Colon (tissue), 2 donors: ENCODE measurements at regions not wholly inside any gene's neighbourhood (a gene's known extent, or its start where the extent isn't known, plus 50 kb on each side); places are given as distances from the start of the nearest gene placed in this dataset.

Experiments used
- FAIRE-seq: peaks from 2 replicates; lab custom pipeline; 2012; peaks lifted over from hg19 to GRCh38; lab: Jason Lieb, UNC
- donor health status: control.
- donor health status: control.

DNA sequence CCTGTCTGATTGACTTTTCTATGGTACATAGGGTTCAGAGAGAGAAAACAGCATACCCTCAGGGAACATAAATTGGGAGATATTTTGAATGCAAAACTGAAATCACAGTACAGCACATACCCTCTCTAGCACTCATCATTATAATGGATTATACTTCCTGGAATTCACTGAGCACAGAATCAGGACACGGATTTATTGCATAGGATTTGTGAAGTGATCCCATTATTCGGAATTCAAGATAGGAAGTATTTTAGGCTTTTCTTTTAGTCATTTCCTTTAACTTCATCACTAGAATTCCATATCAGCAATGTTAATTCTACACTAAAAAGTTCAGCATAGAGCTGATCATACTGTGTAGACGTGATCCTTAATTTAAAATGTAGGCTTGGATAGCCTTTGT, 407.0 kb downstream of the PID1 start:
- FAIRE-seq, result no peak

DNA sequence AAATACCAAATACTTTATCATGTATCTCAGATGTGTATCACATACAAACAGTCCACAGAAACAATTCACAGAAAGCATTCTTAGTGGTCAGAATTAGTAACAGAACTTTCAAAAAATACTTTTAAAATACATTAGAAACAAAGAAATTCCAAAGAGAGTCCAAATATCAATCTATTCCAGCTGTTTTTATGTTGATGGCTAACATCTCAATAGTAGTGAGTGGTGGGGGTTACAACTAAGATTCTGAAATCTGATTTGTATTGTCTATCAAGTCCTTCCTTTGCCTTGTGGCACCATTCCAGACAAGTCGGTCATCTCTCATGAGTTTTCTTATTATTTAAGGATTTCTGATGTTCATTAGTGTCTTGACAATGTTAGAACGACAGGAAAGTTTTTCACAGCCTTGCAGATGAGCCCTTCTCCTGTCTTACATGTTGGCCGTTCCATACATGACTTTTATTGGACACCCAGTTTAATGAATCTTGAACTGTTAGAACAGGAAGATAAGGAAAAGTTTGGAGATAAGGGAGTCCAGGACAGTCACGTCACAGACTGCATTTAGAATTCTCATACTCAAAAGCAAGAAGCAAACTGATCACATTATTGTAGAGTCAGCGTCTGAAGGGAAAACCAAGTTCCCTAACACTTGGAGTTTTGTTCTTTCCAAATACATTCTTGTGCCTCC, 410.3 kb downstream of the PID1 start:
- no peak for FAIRE-seq

DNA sequence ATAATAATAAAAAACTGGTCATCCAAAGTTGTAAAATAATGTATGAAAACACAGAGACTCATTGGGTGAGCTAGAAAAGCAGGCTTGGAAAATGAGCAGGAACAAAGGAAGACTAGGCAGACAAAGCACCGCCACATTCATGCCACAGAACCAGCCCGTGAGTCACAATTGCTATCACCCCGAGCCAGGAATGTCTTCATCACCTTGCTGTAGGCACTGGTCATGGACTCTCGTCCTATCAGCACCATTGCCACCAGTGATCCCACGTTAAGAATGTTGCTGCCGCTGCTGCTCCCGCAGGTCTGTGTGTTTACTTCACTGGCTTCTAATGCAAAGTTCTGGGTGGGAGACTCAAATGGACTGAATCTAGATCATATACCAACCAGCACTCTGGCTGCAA, 417.9 kb downstream of the PID1 start:
- FAIRE-seq, result no peak

DNA sequence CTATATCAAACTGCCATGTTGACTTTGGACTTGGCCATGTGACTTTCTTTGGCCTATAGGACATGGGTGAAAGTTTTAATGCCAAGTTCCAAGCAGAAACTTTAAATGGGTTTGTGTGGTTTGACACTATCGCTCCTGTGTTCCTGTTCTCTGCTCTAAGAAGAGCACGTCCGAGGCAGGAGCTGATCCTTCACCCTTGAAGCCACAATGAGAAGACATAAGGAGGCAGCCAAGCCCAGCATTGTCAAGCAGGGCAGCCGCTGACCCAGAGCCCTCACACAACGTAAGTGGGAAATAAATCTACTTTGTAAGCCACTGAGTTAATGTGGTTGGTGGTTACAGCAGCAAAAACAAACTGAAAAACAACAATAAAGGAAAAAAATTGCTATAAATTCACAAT, 422.4 kb downstream of the PID1 start:
- FAIRE-seq, result no peak

DNA sequence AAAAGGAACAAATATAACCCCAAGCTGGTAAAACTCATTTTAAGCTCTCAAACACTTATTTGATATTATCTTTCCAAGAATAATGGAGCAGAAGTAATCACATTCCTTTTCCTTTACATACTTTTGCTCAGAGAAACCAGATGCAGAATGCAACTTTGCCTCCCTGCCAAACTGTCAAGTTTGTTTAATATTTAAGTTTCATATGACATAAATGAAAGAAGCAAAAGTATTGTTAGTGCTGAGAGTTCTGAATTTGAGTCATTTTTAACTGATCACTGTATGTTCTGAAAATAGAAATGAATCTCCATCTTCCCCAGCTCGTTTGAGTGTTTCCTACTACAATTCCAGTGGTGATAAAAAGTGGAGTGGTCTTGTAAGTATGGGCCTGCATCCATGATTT, 423.4 kb downstream of the PID1 start:
- FAIRE-seq, result no peak

DNA sequence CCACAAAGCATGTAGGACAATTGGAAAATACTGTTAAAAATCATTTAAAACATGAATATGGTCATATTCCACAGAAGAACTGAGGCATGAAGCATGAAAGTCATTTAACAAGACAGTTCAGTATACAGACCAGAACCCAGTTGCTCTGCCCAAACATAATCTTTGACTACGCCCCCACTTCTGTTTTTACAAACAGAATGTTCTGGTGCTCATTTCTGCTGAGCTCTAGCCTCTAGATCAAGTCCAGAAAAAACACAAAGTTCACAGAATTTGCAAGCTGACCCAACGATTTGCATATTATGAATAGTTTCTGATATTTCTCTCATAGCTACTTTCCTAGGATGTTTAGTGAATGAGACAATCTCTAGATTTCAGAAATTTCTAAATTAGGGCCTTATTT, 424.9 kb downstream of the PID1 start:
- FAIRE-seq, result no peak

DNA sequence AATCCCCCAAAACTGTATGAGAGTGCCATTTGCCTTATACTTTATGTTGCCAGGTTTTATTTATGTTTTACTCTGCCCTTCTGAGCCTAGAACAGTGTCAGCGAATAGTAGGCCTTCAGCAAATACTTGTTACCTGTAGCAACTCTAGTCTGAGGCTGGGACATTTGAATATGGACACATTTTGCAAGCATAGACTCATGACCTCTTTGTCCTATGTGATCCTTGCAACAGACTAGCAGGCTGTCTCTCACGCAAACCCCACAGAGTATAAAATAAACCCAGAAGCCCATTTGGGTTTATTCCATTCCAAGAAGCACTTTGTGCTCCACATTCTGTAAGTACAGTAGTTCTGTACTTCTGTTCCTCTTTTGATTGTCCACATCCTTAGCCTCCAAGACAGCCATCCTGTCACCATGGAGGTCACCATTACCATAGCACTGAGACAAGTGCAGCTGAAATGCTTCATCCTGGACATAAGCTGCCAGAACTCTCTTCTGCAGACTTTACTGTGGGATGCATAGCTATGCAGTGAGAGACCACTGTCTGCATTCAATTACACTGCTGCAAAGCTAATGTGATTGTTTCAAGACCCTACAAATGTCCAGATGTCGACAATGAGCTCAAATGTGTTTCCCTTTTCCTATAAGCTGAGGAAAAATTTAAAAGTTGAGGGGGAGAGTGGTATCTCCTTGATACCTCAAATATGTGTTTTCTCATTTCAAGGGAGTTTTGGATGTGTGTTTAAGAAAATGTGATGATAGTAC, 425.7 kb downstream of the PID1 start:
- FAIRE-seq, result no peak

DNA sequence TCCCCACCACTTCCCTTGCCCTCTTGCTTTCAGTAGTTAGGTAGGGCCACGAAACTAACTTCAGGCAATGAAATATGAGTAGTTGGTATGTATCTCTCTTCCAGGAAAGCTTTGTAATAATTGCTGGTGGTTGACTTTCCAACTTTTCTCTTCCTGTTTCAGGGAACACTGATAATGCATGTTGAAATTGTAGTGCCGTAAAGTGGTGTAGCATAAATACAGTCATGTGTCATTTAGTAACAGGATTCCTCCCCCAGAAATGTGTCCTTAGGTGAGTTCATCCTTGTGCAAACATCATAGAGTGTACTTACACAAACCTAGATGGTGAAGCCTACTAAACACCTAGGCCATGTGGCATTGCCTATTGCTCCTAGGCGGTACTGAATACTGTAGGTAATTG, 429.2 kb downstream of the PID1 start:
- no peak for FAIRE-seq

DNA sequence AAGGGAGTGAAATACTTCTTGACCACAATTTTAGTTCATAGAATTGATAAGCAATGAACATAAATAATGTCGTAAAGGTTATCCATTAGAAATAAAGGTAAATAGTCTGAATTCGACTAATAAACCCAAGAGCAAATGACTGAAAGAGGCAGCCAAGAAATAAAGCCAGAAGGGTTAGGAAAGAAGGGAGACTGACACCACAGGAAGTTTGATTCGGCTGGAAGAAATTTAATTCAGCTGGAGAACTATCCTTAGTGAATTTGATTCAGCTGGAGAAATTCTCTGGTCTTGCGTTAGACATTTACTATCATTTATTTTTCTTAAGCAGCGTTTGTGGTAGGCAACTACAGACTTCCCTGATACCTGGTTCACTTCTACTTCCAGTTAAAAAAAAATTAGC, 429.6 kb downstream of the PID1 start:
- no peak for FAIRE-seq

DNA sequence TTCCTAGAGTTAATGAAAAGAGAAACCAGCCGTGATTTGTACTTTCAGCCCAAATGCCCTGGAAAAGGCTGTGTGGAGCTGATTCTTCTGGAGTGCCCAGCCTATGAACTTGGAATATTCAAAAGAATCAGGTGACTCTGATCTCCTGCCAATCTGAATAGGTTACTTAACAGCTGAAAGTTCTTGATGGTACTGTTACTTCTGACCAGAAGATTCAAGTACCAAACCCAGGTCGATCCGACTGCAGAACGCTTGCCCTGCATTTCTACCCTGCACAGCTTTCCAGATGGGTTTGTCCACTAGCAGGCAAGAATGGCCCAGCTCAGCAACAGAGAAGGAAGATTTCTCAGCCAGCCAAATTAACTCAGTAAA, 430.4 kb downstream of the PID1 start:
- FAIRE-seq, result no peak

DNA sequence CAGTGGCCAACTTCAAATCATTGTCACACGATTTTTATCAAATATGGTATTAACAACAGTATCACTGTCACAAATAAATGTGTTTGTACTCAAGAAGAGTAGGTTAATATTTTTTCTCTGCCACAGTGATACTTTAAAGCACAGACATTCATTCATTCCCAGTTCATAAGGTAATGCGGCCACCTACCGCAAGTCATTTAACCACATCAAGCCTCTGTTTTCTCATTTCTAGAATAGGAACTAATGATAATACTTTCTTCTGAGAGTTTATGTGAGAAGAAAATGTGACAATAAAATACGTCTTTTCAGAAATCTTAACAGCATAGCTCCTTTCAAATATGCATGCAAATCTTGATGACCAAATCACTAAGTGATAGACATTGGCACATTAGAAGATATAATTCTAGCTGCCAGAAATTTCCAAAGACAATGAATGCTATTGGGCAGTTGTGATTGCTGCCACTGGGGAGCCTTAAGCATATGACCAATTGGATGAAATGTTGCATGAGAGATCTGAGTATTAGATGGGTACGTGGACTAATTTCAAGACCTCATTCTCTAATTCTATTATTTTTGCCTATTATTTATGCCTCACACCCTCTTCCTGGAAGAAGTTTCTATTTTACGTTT, 430.9 kb downstream of the PID1 start:
- FAIRE-seq, result no peak

DNA sequence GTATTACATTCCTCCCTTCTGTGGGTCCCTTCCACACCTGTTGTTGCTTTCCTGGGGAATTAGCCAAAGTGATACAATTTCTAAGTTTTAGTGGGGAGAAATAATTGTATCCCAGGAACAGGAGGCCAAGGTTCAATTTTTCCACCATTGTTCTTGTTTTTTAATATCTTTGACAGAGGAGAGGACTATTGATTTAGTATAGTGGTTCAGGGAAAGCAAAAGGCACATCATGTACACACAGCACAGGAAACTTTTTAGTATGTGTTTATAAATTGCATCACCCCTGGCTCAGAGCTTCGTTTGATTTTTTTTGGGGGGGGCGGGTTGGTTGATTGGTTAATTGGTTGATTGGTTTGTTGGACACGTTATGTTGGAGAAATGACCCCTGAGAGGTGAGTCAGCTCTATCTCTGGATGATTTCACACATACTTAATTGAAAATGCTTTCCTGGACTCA, 431.6 kb downstream of the PID1 start:
- FAIRE-seq, result no peak

DNA sequence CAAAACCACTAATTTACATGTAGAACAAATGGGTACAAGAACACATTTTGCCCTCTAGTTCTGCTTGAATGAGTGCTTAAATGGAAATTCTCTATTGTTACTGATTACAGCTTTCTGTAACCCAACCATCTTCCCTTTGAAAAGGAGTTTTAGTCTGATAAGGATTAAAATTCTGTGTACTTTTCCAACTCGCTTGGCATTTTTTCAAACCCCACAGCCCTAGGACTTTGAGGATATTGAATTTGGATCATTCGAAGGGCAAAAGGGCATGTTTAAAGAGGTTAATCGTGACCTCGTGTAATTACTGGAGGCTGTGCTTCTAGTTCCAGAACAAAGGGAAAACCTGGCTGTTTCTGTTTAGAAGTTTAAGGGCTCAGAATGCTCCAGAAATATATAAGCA, 432.3 kb downstream of the PID1 start:
- FAIRE-seq, result no peak

DNA sequence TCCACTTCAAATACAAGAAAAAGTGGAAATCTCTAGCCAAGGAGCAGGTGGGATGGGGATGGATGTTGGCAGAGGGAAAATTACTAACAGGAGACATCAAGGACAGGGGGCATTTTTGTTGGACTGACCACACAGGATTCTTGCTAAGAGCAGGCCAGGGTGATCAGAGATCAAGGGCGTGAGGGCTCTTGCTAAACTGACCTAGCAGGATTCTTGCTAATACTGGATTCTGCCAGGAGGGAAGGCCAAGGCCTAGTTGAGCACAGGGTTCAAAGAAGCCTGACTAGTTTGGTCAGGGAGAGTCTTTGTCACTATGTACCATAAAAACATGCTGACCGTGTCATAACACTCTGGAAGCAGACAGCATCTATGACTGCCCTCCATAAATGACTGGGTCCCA, 442.7 kb downstream of the PID1 start:
- FAIRE-seq, result no peak

DNA sequence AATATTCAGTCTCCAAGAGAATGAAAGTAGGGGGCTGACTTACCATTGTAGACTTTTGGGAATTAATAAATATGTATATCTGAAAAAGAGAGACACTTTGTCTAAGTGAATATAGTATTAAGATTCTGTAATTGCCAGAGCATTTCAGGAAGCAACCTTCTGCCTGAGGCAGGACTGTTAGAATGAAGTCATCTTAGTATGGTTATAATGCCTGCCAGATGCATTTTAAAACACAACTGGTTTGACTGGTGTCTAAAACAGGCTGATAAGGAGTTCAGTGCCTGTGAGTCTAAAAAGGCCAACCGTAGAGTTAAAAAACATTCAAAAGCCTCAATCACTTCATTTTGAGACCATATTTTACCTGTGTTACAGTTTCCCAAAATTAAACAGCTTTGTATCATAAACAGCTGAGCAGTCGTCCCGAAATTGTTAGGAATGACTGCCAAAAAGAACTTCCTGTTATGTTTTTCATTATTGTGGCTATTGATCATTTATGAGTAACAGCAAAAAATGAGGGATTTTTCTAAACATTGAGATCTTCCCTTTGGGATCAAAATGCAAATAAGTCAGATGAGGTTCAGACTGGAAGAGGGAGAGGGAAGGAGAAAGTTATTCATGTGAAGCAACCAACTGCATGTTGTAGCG, 443.9 kb downstream of the PID1 start:
- FAIRE-seq, result no peak

DNA sequence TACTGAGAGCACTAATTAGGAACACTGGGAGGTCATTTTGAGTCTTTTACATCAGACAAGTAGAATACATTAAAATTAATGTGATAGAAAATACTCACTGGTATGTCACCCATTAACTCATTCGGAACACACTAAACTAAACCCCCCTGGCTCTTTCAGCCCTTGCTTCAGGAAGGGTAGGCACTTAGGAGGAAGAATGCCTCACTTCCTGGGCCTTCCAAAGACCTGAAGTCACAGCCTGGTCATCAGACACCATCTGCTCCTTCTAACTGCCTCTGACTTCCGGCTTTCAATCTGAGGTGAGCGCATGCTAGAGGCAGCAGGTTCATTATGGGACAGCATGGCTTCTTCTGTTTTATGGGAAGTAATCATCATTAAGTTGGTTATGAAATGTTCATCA, 451.4 kb downstream of the PID1 start:
- FAIRE-seq, result no peak

DNA sequence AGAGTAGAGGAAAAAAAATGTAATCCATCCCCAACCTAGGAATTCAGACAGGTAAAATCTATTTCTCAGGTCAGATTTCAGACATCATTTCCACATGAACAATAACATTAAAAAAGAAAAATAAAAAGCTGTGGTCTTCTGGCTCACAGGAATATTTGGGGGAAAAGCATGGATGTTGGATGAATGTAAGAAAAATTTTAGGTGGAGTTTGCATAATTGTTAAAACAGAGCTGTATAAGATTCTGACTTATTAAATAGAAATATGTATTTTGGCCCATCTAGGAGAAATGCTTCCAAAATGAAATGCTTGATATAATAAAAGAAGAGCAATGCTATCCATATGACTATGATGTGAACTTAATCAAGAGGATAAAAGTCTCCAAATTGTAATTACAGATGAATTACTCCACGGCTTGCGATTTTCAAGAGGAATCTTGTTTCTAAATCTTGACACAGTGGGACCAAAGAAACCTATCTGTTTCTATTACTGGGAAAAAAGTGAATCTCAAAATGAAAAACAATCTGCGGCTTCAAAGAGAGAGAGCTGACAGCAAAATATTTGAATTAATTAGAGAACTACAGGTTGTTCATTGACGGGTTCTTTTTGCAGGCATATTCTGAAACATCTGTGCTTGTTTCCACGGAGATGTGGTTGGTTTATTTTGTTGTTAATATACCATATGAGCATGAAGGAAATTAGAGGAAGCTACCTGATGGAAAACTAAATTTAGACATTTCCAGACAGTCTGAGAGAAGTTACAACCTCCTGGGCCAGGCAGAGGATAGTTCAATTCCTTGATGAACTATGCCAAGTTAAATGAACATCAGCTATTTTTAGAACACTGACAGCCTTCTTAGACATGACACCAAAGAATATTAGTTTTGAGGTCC, 468.7 kb downstream of the PID1 start:
- no peak for FAIRE-seq

DNA sequence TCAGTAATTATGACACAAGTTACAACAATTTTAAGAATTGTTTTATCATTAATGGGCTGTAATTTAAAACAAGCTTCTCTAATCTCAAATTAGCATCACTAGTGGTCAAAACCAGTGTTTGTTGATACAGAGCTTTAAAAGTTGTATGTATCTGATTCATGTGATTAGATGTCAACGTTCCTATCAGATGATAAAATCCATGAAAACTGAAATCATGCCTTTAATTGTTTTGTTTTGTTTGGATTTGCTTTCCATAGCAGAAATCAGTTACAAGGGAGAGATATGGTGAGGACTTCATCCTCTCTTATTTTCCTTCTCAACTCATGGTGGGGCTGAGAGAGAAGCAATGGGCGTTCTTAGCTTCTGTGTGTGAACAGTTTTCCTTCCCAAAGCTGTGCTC, 469.6 kb downstream of the PID1 start:
- no peak for FAIRE-seq

DNA sequence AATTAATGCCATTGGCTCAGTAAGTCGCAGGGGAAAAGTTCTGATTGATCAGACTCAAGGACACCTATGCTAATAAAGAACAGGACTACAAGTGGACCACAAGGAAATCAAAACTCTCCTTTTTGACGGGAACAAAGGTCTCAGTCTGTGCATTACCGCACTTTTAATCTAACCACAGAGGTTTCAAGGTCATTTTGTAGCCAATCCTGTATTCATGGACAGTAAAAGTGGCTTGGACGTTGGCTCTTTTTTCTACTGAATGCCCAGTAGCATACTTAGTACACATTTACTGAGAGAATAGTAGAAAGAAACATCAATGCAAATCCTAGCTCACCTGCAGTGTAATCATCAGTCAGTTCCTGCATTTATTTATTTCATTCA, 471.9 kb downstream of the PID1 start:
- no peak for FAIRE-seq

DNA sequence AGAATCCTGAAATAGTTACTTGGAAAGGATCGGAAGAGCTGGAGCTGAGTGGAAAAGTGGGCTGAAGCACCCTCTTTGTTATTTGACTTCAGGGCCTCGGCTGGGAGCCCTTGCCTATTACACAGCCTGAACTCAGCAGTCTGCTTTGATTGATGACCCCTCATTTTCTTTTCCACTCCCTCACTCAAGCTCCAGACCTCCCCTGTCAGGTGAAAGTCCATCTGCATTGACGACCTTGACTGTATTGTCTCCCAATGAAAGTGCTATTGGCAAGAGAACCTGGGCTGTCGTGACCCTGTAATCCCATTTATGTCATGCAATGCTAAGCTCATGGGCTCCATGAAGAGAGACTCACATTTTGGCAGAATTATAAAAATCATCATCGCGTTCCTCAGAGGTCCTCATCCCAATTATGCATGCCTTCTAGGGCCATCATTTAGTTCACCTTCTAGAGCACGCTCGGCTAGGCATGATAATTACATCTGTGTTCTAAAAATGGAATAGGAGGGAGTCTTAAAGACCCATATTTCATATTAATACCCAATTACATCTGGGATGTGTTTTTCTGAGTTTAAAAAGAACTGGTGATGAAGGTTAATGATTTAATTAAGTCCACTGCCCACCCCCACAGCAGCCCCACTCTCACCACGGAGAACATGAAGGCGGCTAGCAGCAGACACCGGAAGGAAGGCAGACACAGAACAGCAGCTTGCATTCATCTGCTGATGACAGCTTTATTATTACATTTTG, 472.5 kb downstream of the PID1 start:
- no peak for FAIRE-seq

DNA sequence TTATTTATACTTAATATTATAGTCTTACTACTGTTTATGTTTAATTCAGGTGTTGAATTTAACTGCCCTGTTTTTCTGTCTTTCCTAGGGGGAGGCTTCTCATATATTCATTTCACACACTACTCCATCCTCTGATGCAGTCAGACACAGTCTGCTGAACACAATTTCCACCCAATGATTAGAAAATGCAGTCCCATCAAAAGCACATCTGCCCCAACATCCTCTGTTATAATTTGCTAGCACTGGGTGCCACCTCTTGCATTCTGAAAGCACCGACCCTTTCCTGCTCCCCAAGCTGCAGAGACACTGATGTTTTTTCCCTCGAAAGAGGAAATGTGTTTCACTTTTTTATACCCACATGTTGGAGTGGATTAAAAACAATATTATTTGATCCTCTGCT, 474.7 kb downstream of the PID1 start:
- no peak for FAIRE-seq
